Stimulated activated naive CD8-positive, alpha-beta T cell treated with anti-CD3 and anti-CD28 coated beads, Interleukin-15, amount 100 ng/mL, for 72 hours (primary cell): ENCODE measurements at regions not wholly inside any gene's neighbourhood (a gene's known extent, or its start where the extent isn't known, plus 50 kb on each side); places are given as distances from the start of the nearest gene placed in this dataset.

Experiments
- ATAC-seq: fragments of 150-1000 bp; cut with Tn5 transposase; 2 replicates; pipeline ENCODE4 v1.10.0; 2021; ENCODE audit warnings: mild to moderate bottlenecking, moderate library complexity
- DNase-seq, 2 donors: peaks; one replicate each; pipeline ENCODE4 v3.0.0; 2021 to 2022
- H3K27ac Mint-ChIP-seq, 2 donors: one replicate each; pipeline ENCODE4 v1.8.0; 2022; ENCODE audit warnings: mild to moderate bottlenecking in 2 of 2, mixed read lengths in 2 of 2, moderate library complexity in 2 of 2
- H3K27me3 Mint-ChIP-seq: one replicate; pipeline ENCODE4 v1.8.0; 2022; ENCODE audit warnings: mixed read lengths
- H3K4me1 Mint-ChIP-seq: one replicate; pipeline ENCODE4 v1.8.0; 2022; ENCODE audit warnings: mild to moderate bottlenecking, mixed read lengths
- H3K4me3 Mint-ChIP-seq, 2 donors: one replicate each; pipeline ENCODE4 v1.8.0; 2022; ENCODE audit warnings: mild to moderate bottlenecking in 2 of 2, mixed read lengths in 2 of 2, moderate library complexity in 1 of 2
- H3K9me3 Mint-ChIP-seq, 2 donors: one replicate each; pipeline ENCODE4 v1.8.0; 2022; ENCODE audit warnings: mixed read lengths in 2 of 2

DNA sequence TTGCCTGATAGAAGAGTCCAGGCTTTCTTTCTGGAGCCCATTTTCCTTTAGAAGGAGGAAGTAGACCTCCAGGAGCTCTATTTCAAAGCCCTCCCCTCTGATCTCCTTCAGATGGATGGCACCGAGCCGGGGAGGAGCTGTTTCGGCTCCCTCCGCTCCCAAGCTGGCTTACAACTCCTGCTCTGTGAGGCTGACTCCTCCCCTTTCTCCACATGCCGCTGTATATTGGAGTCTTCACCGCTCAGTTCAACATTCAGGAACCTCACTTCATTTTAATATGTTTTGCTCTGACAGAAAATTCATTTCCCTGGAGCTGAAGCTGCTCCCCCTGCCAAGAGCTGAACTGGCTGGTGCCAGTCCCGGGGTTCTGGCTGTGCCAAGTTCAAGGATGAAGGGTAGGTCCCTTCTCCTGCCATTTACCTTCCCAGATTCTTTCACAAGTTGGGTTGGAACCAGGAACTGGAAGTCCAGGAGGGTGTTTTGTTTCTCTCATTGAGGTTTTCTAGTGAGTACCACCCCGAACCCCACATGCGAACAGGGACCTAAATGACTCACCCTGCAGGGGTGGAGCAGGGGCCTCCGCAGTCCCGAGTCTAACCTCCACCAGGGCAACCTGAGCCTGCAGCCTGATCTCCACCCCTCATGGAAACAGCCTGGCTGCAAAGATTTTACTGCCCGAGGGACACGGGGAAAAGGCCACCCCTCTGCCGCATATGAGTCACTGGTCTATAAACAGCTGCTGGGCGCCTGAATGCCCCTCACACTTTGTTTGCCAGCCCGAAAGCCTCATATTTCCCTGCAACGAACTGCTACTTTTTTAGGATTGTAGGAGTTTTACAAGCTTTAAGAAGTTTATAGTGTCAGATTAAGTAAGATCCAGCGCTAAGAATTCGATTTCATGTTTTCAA is 68.6 kb upstream of the FOXA2 start:
- Mint-ChIP-seq H3K4me1 (no peaks in the 10 kb centered on the region), H3K4me3 (no peak overlapping the region), H3K9me3 (no peaks in the 10 kb centered on the region), H3K27ac (no peak overlapping the region), H3K27me3 (no peaks in the 10 kb centered on the region)
- DNase-seq (no peak), ATAC-seq (no peak)

DNA sequence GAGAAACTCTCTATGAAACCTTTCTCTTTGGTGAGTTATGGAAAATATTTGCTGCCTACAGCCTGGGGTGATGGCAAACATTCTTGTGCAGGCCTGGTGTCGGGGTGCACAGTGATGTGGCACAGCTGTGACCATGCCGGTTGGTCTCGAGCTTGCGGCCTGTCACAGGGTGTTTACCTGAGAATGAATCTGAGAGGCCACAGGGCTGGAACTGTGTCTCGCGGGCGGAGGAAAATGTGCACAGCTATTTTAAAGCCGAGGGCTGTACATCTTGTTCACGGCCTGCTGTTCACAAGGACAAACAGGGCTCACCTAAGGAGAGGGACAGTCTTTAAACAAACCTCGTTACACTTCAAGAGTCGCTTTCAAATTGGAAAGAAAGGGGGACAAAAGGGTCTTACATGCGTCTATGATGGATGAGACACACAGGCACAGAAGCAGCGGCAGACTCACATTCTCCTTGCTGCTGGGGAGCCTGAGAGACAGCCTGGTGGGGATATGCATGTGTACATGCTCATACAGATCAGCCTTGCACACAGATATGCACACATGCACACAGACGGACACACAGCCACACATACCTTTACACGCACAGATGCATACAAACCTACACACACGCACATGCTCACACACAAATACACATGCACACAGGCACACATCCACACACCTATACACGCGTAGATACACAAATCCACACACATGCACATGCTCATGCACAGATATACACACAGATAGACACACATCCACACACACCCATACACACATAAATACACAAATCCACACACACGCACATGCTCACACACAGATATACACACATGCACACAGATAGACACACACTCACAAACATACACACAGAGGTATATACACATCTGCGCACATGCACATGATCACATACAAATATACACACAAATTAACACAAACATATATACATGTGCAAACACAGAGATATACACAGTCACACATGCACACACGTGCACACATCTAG is 69.6 kb upstream of the FOXA2 start:
- no peaks in the 10 kb centered on the region for H3K9me3 Mint-ChIP-seq
- DNase-seq (no peak), ATAC-seq (no peak)
- H3K4me1 Mint-ChIP-seq: no peaks in the 10 kb centered on the region
- H3K27me3 Mint-ChIP-seq: no peaks in the 10 kb centered on the region
- no peak overlapping the region for H3K27ac Mint-ChIP-seq
- no peak overlapping the region for H3K4me3 Mint-ChIP-seq

DNA sequence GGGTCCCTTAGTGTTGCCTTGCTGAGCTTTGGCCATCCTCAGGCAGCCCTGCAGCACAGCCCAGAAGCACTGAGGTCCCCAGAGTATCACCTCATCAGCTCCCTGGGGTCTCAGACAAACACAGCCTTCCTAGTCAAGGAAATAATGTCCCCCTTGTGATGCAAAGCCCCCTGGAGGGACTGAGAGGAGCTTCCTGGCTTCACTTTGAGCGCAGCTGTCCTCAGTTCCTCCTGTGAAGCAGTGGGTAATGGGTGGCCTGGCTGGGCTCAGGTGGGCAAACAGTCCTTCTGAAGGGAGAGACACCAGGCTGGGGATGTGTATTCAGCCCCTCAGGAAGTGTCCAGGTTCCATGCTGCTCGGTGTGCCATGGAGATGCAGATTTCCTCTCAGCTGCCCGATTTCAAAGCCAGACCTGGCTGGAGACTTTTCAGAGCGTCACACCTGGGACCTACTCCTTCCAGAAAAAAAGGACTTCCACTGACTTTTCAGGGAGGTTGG is 79.2 kb upstream of the FOXA2 start:
- Mint-ChIP-seq H3K4me1 (no peaks in the 10 kb centered on the region), H3K9me3 (peaks cover 0 to 18% of the 10 kb centered on the region in 2 donors), H3K27me3 (peaks cover 13% of the 10 kb centered on the region), H3K27ac (no peak overlapping the region), H3K4me3 (no peak overlapping the region)
- DNase-seq (no peak), ATAC-seq (no peak)

DNA sequence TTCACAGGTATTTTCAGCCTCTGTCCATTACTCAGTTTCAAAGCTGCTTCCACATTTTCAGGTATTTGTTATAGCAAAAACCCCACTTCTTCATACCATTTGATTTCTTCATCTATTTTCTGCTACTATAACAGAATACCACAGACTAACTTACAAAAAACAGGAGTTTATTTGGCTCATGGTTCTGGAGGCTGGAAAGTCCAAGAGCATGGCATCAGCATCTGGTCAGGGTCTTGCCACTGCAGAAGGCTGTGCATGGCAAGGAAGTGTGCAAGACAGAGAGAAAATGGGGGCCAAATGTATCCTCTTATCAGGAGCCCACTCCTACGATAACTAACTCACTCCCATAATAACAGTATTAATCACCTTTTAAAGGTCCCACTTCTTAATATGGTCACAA is 82.8 kb upstream of the FOXA2 start:
- no peak overlapping the region for H3K27ac Mint-ChIP-seq
- H3K4me1 Mint-ChIP-seq: no peaks in the 10 kb centered on the region
- peaks cover 13% of the 10 kb centered on the region for H3K27me3 Mint-ChIP-seq
- DNase-seq (no peak), ATAC-seq (no peak)
- no peak overlapping the region for H3K4me3 Mint-ChIP-seq
- peaks cover 9 to 32% of the 10 kb centered on the region in 2 donors for H3K9me3 Mint-ChIP-seq

DNA sequence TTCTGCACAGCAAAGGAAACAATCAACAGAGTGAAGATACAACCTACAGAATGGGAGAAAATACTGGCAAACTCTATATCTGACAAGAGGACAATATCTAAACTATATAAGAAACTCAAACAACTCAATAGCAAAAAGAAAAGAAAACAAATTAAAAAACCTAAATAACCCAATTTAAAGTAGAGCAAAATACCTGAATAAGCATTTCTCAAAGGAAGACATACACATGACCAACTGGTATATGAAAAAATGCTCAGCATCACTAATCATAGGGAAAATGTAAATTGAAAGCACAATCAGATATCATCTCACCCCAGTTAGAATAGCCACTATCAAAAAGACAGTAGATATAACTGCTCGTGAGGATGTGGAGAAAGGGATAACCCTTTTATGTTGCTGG is 87.8 kb upstream of the FOXA2 start:
- Mint-ChIP-seq H3K9me3 (peaks cover 9 to 17% of the 10 kb centered on the region in 2 donors), H3K27ac (no peak overlapping the region)
- no peak for ATAC-seq

DNA sequence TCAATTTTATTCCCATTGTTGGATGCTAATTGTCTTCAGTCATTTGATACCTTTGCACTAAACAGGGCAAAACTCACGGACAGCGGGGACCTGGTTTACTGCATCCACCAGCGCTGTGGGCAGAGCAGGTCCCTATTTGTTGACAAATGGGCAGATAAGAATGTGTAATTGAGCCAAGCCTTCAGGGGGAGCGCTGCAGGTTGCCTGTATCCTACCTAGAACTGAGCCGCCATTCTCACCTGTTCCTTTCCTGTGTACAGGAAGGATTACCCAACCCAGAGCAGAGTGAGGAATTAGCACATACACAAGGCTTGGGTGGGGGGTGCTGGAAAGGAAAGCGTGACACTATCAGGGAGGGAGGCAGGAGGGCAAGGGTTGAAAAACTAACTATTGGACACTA is 89.1 kb upstream of the FOXA2 start:
- Mint-ChIP-seq H3K27me3 (no peaks in the 10 kb centered on the region), H3K4me1 (no peaks in the 10 kb centered on the region), H3K9me3 (peaks cover 9 to 17% of the 10 kb centered on the region in 2 donors), H3K4me3 (no peak overlapping the region), H3K27ac (no peak overlapping the region)
- no peak for ATAC-seq
- no peak for DNase-seq

More for the DNA sequence above, 87.8 kb upstream of the FOXA2 start:
- no peaks in the 10 kb centered on the region for H3K27me3 Mint-ChIP-seq
- H3K4me1 Mint-ChIP-seq: no peaks in the 10 kb centered on the region
- no peak for DNase-seq
- H3K4me3 Mint-ChIP-seq: no peak overlapping the region

DNA sequence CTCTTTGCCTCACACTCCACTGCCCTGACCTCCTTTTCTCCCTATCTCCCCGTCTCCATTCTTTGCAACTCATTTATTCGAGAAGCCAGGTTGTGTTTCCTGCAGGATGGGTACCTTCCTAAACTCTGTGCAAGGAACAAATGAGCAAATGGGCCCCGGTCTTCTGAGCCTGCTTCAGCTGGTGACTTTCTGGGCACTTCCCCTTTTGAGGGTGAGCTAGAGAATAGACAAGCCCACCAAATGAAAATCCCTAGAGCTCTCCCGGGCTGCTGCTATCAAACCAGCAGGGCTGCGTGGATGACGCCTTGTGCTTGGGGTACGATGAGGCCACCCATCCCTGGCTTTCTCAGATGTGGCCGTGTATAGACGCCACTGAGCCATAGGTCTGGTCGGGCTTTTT is 91.0 kb upstream of the FOXA2 start:
- H3K9me3 Mint-ChIP-seq: peaks cover 0 to 10% of the 10 kb centered on the region in 2 donors
- DNase-seq (no peak), ATAC-seq (no peak)
- H3K27me3 Mint-ChIP-seq: no peaks in the 10 kb centered on the region
- H3K4me1 Mint-ChIP-seq: no peaks in the 10 kb centered on the region
- no peak overlapping the region for H3K4me3 Mint-ChIP-seq
- H3K27ac Mint-ChIP-seq: no peak overlapping the region

DNA sequence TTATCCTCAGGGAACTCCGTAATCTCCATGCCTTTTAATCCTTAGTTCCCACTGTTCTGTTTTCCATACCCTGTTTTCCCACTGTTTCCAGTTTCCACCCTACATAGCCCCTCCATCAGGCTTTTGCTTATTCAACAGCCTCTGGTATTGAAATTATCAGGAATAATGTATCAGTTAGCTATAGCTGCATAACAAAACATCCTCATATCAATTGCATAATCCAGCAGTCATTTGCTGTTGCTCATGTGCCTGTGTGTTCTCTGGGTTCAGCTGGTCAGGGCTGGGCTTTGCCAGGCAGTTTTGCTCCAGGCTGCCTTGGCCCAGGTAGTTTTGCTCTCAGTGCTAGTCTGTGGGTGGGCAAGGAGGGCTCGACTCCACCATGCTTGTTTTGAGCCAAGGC is 94.3 kb upstream of the FOXA2 start:
- no peaks in the 10 kb centered on the region for H3K4me1 Mint-ChIP-seq
- no peaks in the 10 kb centered on the region for H3K27me3 Mint-ChIP-seq
- H3K27ac Mint-ChIP-seq: no peak overlapping the region
- DNase-seq (no peak), ATAC-seq (no peak)
- H3K4me3 Mint-ChIP-seq: no peak overlapping the region
- H3K9me3 Mint-ChIP-seq: peaks cover 0 to 10% of the 10 kb centered on the region in 2 donors

DNA sequence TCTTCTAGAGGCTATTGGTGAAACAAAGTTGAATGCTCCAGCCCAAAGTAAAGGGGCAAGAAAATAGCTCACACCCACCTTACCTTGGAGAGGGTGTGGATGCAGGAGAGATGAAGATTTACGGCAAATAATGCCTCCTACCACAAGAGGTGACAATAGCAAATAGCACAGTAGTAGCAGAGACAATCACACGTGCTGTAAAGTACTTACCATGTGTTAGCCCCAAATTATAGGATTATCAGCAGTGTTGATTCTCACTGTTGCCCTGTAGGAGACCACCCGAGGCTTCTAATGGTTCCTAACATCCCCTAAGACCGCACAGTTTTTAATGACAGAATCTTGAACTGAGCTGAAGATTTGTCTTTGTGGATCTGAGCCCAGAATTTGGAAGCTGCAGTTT is 94.8 kb upstream of the FOXA2 start:
- Mint-ChIP-seq H3K4me3 (no peak overlapping the region), H3K27me3 (no peaks in the 10 kb centered on the region), H3K9me3 (peaks cover 0 to 10% of the 10 kb centered on the region in 2 donors), H3K4me1 (no peaks in the 10 kb centered on the region), H3K27ac (no peak overlapping the region)
- no peak for DNase-seq
- ATAC-seq: no peak

DNA sequence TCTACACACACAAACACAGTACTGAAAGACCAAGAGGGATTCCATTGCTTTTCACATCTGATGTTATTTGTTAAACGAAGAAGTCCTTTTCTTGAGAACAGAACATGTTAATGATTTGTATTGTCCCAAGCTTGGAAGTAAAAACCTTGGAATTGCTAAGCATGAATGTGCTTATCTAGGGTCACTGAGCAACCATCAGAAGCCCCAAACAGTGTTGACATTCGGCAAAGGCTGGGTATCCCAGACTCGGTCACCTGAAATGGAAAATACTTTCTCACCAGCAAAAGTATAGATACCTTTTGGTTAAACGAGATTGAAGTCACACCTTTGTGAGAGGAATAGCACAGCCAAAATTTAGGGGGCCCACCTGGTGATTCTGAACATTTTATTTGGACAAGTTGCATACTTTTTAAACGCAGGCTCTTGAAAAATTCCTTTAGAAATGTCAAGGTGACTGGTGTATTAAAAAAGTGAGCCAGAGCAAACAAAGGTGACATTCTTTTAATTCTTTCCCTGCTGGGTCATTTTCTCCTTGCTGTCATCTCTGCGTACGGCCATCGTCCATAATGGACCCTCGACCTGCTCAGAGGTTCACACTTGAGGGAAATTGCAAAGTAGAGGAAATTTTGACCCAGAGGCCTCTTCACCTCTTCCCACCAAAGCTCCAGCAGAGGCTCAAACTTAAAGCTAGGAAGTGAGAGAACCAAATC is 95.8 kb upstream of the FOXA2 start:
- no peak for ATAC-seq
- no peak for DNase-seq
- Mint-ChIP-seq H3K4me3 (no peak overlapping the region), H3K27me3 (no peaks in the 10 kb centered on the region), H3K9me3 (peaks cover 0 to 10% of the 10 kb centered on the region in 2 donors), H3K4me1 (peaks cover 6% of the 10 kb centered on the region), H3K27ac (no peak overlapping the region)

DNA sequence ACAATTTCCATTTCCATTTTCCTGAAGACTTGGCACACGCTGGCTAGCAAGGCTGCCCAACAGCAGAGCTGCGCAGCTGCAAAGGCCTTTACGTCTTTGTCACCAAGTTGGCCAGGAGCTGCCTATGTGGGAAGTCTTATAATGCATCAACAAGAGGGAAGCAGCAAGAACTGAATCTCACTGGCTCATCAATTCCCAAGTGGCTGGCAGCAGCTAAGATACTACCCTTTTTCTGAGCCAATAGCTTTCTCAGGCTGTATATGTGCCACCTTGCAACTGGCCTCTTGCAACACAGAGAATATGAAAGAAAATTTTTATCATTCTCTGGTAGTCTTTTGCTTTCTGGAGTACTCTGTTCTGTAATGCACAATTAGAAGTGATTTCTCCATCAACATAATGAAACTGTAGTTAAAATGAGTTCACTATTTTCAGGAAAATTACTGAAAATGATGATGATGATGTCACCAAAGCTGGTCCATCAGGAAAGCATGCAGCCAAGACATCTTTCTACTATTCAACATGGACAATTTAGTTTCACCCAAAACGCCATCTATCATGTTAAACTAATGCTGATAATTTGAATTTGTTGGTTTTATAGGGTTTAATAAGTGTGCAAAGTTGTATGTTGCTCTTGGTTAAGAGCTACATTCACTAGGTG is 97.3 kb upstream of the FOXA2 start:
- peaks cover 0 to 10% of the 10 kb centered on the region in 2 donors for H3K9me3 Mint-ChIP-seq
- peaks cover 6% of the 10 kb centered on the region for H3K4me1 Mint-ChIP-seq
- no peak for DNase-seq
- ATAC-seq: no peak
- H3K4me3 Mint-ChIP-seq: no peak overlapping the region
- H3K27ac Mint-ChIP-seq: no peak overlapping the region
- peaks cover 10% of the 10 kb centered on the region for H3K27me3 Mint-ChIP-seq

DNA sequence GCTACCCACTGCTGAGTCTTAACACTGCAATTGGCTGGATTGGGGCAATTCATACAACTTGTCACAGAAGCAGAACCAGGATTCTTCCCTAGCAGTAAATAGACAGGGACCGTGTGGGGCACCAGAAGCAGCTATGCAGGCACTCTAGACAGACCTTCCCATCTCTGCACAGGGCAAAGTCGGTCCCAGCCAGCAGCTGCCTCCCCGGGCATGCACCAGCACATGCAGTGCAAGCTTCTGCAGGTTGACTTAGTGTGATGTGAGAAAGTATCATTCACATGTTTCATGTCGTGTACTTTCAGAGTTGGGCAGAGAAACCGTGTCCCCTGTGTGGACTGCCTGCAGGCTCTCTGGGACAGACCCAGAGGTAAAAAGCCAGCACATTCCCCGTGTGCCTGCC is 98.0 kb upstream of the FOXA2 start:
- Mint-ChIP-seq H3K4me3 (no peak overlapping the region), H3K4me1 (peaks cover 6% of the 10 kb centered on the region), H3K27me3 (peaks cover 13% of the 10 kb centered on the region), H3K27ac (no peak overlapping the region), H3K9me3 (peaks cover 0 to 10% of the 10 kb centered on the region in 2 donors)
- ATAC-seq (no peak), DNase-seq (no peak)

DNA sequence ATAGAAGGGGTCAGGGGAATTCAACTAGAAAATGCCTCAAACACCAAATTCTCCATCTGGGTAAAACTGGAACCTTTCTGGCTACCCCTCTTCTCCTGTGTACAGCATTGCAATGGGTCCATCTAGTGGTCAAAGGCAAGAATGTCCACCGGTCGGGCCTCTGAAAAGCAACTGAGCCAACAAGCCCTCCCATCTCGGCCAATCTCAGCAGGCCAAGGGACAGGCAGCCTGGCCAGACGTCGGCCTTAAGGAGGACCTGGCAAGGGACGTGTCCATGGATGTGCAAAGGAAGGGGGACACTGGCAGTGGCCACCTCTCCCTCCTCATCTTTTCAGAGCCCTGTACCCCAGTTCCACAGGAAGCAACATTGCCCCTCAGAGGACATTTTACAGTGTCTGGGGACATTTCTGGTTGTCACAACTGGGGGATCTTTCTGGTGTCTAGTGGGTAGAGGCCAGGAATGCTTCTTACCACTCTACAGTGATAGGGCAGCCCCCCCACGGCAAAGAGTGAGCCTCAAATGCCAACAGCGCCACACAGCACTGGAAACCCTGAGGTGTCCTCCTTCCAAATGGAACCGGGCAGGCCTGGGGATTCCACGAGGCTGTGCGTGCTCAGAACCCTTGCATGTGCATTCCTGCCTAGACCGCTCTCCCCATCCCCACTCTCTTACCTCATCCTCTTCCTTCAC is 99.8 kb upstream of the FOXA2 start:
- peak; percentile 65 for ATAC-seq
- Mint-ChIP-seq H3K27me3 (peaks cover 13% of the 10 kb centered on the region), H3K4me3 (no peak overlapping the region), H3K9me3 (no peaks in the 10 kb centered on the region), H3K27ac (no peak overlapping the region), H3K4me1 (peaks cover 6% of the 10 kb centered on the region)
- DNase-seq: peak; percentile 33 to 34

DNA sequence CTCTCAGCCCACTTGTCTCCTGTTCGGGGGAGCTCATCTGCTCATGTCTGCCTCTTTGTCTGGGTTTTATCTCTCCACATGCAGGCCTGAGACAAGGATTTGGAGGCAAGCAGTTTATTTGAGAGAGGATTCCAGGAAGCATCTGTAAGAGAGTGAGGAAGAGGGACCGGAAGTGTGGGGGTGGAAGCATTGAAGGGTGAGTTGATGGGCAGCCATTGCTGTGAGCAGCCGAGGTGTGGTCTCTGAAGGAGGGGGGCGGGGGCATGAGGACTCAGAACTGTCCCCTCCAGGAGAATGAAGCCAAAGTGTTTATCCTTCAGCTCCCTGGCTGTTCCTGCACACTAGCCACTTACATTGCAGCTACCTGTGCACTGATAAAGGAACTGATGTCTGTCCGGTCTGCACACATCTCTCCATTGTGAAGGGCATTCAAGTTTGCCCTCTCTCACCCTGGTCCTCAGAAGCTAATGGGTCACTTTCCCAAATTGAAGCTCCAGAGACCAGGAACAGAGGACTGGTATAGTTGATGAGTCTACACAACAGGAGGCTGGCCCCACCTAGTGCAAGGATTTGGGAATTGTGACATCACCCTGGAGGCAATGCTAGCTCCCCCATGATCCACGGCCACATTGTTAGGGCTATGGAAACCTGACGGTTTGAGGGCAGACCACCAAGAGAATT is 100.5 kb upstream of the FOXA2 start:
- Mint-ChIP-seq H3K9me3 (no peaks in the 10 kb centered on the region), H3K4me3 (no peak overlapping the region), H3K4me1 (peaks cover 6% of the 10 kb centered on the region), H3K27ac (peak overlapping the region in 1 of 2 donors; percentile 57), H3K27me3 (peaks cover 13% of the 10 kb centered on the region)
- ATAC-seq: no peak
- no peak for DNase-seq
